SK-MEL-5 (cell line): ENCODE measurements at regions not wholly inside any gene's neighbourhood (a gene's known extent, or its start where the extent isn't known, plus 50 kb on each side); places are given as distances from the start of the nearest gene placed in this dataset.
A peak's percentile ranks its signal among the peaks of the same experiment; 100 is the strongest.

Experiments
- DNase-seq: peaks from one replicate; pipeline ENCODE4 v3.0.0-alpha.2; 2016; ENCODE audit warnings: low read depth, low spot score
- in situ Hi-C: cut with HindIII; loops from 2 replicates; pipeline ENCODE4 v1.10.0; 2016; ENCODE audit warnings: low sequenced_read_pairs, high pct_unique_total_duplicates, low pct_unique_long_range_greater_than_20kb

DNA sequence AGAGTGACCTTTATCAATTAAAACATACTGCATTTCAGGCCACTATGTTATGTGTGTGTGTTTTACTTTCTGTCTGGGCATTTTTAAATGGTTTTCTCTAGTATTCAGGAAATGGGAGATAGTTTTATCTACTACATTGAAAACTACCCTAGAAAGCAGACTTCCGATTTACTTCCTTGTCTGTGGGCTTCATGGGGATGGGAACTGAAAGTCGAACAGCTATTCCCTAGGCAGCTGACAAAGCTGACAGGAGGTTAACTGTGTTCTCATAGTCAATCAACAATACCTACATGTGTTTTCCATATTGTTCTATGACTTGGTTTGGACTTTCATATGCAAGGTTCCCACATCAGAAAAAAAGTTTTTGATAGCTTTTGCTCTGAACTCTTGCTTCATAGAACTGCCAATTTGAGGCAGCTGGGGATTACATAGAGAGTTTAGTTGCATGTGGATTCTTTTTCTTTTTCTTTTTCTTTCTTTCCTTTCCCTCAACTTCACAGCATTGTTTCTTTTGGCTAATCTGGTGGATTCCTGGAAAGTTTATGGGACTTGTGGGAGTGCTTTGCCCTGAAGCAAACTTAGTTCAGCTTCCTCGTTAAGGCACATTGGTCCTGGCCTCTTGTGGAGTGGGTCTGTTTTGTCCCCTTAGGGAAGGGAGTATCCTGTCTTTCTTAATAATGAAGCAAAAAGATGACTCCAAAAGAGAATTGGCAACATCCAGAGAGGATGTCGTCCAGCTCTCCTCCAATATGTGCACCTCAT, 327.1 kb upstream of the GIMD1 start:
- DNase-seq = no peak
- in situ Hi-C loops = no loop called here

DNA sequence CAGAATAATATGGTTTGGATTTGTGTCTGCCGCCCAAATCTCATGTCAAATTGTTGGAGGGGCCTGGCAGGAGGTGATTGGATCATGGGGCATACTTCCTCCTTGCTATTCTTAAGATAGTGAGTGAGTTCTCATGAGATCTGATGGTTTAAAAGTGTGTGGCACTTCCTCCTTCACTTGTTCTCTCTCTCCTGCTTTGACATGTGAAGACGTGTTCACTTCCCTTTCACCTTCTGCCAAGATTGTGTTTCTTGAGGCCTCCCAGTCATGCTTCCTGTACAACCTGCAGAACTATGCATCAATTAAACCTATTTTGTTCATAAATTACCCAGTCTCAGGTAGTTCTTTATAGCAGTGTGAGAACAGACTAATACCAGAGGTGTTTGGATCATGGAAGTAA, 325.7 kb upstream of the GIMD1 start:
- DNase-seq = no peak
- in situ Hi-C loops = no loop called here

DNA sequence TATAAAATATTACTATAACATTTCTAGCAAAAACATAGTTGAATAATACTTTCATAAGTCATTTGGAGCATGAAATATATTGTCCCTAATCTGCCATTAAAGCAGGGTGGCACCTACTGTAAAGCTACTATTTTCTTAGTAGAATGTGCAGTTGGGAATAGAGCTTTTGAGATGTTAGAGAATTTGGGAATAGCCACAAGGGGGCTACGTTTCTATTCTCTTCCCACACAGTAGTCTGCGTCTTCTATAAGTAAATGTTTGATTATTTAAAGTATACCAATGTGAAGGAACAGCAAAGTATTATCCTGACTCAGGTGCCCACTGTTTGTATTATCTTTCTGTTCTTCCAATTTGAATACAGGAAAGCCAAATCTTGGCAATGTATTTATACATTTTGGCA, 323.2 kb upstream of the GIMD1 start:
- DNase-seq = peak; percentile 11
- in situ Hi-C loops = no loop called here

DNA sequence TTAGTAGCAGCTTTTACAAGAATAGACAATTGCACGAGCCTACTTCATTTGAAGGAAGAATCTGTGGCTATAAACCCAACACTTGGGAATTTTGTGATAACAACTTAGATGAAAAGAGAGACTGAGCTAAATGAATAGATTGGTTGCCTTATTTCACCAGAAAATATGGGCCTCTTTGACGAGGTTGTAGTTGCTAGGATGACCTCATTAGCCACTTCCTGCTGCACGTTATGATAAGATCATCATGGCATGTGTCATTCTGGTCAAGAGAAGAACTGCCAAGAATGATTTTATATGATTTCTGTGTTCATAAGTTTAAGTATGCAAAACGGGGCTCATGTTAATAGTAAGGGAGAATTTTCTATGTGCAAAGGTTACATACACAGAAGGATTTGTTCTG, 321.9 kb upstream of the GIMD1 start:
- in situ Hi-C loops = no loop called here
- no peak for DNase-seq

GRCh38 chr4:106687026-106687425, 318.4 kb upstream of the GIMD1 start:
- in situ Hi-C loops = no loop called here
- no peak for DNase-seq

DNA sequence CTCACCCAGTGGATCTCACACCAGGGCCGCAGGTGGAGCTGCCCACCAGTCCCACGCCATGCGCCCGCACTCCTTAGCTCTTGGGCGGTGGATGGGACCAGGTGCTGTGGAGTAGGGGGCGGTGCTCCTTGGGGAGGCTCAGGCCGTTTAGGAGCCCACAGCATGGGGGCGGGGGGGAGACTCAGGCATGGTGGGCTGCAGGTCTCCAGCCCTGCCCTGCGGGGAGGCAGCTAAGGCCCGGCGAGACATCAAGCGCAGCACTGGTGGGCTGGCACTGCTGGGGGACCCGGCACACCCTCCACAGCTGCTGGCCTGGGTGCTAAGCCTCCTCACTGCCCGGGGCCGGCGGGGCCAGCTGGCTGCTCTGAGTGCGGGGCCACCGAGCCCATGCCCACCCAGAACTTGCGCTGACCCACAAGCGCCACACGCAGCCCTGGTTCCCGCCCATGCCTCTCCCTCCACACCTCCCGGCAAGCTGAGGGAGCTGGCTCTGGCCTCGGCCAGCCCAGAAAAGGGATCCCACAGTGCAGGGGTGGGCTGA, 312.9 kb upstream of the GIMD1 start:
- in situ Hi-C loops = no loop called here
- no peak for DNase-seq

GRCh38 chr4:106679063-106679462, 310.5 kb upstream of the GIMD1 start:
- in situ Hi-C loops = no loop called here
- no peak for DNase-seq

- in situ Hi-C loops = no loop called here
- DNase-seq = no peak
Observed at GRCh38 chr4:106677213-106677612, 308.6 kb upstream of the GIMD1 start.

- in situ Hi-C loops = no loop called here
- DNase-seq = no peak
Observed at GRCh38 chr4:106676173-106676921, 307.8 kb upstream of the GIMD1 start.

DNA sequence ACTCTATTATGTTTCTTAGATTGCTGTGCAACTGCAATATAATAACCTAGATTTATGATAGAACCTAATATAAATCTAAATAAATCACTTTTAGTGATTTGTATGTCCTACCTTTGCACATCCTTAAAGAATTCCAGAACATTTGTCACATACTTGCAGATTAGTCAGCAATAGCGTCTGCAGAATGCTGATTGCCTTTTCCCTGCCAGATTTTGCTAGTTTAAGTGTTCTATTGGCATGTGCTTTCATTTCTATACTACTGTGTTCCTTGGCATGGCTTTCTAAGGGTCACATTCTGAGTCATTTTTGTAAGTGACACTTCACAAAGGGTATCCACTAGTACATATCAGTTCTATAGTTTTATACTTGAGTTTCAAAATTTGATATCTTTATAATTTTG, 303.1 kb upstream of the GIMD1 start:
- in situ Hi-C loops = no loop called here
- no peak for DNase-seq

DNA sequence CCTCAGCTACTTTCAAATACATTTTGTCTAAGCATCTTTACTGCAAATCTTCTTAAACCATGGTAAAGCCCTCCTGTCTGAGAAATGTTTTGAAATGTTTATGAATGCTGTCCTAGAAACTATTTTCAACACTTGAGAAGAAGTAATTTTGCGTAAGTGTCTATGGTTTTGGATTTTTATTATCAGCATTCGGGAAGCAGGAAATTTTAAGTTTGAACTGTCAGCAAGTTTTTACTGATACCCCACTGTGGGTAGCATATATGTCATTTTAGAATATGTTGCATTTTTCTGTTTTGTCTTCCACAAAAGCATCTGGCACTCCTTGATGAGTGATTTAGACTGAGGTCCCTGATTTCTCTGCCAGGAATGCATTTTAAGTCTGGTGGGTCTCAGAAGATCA, 302.4 kb upstream of the GIMD1 start:
- in situ Hi-C loops = no loop called here
- DNase-seq = no peak

DNA sequence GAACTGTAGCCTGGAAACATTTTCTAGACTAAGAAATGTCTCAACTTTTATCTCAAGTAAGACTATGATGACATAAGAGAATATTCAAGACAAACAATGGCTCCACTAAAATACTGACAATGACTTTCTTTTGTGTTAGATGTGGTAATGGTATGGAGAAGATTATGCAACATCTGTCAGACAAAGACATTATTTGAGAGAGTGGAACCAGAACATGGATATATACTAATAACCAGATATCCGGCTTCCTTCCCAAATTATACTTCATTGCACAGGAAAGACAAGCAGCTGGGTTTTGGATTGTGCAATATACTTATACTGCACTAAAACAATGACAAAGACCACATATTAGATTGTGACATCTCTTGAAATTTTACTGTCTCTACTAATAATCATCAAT, 290.8 kb upstream of the GIMD1 start:
- DNase-seq = peak; percentile 89
- in situ Hi-C loops = no loop called here

DNA sequence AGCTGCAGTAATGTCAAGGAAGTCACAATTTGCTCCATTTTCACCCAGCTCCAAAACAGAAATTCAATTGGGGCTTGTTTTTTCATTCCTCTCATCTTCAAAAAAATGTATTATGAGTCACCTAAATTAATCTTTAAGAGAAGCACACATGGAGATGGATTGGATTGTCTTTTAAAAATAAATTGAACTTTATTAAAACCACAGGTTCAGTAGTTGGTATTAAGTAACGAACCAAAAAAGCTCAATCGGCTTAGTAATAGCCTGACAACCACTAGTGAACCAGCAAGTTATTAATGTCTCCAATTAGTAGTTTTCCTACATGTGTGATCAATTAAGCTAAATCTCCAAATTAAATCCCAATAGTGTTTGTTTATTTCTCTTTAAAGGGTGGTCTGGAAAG, 283.5 kb upstream of the GIMD1 start:
- no peak for DNase-seq
- in situ Hi-C loops = no loop called here

DNA sequence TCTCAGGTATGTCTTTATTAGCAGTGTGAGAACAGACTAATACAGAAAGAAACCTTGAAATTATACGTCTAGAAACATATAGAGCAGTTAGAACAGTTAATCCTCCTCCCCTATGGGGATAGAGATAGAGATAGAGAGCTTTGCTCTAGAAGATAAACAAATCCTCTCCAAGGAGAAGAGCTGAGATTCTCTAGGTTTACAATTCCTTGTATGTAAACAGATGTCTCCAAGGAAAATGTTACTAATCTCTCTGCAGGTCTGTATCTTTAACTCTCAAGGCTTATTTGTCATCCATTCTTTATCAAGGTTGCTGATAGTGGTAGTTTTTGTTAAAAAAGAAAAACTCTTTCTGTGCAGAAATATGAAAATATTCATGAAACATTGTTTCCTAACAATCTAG, 282.1 kb upstream of the GIMD1 start:
- in situ Hi-C loops = no loop called here
- DNase-seq = no peak

GRCh38 chr4:106647451-106647850, 278.9 kb upstream of the GIMD1 start:
- no peak for DNase-seq
- in situ Hi-C loops = no loop called here

DNA sequence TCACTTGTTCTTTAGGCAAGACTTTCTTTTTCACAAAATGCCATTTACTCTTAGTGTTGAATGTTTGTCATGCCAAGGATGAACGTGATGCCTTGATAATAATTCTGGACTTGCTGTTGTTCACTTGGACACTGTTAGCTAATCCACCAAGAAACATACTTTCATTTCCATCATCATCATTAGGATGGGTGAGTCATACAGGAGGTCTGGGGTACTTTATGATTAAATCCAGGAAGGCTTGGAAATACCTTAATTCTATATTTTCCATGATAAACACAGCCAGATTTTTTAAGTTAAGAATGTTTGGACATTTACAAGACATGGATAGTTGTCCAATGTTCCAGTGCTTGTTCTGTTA, 260.7 kb upstream of the GIMD1 start:
- in situ Hi-C loops = no loop called here
- DNase-seq = no peak

- in situ Hi-C loops = no loop called here
- no peak for DNase-seq
Observed at GRCh38 chr4:106628586-106629267, 260.1 kb upstream of the GIMD1 start.

DNA sequence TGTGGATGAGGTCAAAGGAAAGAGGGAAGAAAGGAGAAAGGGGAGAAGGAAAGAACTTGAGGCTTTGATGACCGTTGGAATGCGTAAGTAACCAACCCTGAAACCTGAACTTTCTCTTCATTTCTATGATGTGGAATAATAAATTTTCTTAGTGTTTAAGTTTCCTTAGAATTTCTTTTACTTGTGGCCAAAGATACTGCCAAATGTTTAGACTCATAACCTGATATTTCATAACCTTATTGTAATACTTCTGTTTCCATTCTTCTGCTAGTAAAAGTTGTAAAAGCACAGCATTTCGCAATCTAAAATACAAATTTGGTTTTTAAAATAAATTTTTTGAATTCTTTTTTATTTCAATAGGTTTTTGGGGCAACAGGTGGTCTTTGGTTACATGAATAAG, 258.5 kb upstream of the GIMD1 start:
- in situ Hi-C loops = no loop called here
- no peak for DNase-seq

GRCh38 chr4:106624671-106625070, 256.1 kb upstream of the GIMD1 start:
- in situ Hi-C loops = no loop called here
- no peak for DNase-seq
